DOHH2 (cell line): ENCODE measurements at regions not wholly inside any gene's neighbourhood (a gene's known extent, or its start where the extent isn't known, plus 50 kb on each side); places are given as distances from the start of the nearest gene placed in this dataset.

Experiments used
- H3F3A ChIP-seq: fragments of 200-600 bp; sonication (generic), shearing (Covaris generic); 2 replicates; pipeline ENCODE4 v1.6.0; 2016; ENCODE audit warnings: antibody characterized with exemption, mild to moderate bottlenecking; ENCODE audit not compliant: control insufficient read depth, insufficient read depth
- H3K27ac ChIP-seq: fragments of 200-600 bp; sonication (generic); 2 replicates; pipeline ENCODE4 v1.5.1; 2014; ENCODE audit warnings: low read depth, mild to moderate bottlenecking, low read length, moderate library complexity
- H3K27me3 ChIP-seq: fragments of 200-600 bp; sonication (generic); 2 replicates; pipeline ENCODE4 v1.6.1; 2014; ENCODE audit warnings: mild to moderate bottlenecking, low read length, mixed read lengths; ENCODE audit not compliant: control insufficient read depth
- H3K36me3 ChIP-seq: fragments of 200-600 bp; sonication (generic); 2 replicates; pipeline ENCODE4 v1.6.1; 2014; ENCODE audit warnings: mild to moderate bottlenecking, low read length, moderate library complexity, mixed read lengths; ENCODE audit not compliant: control insufficient read depth
- H3K4me1 ChIP-seq: fragments of 200-600 bp; sonication (generic); 2 replicates; pipeline ENCODE4 v1.6.1; 2014; ENCODE audit warnings: mild to moderate bottlenecking, low read length, mixed read lengths; ENCODE audit not compliant: control insufficient read depth
- H3K4me2 ChIP-seq: fragments of 200-600 bp; sonication (generic); 2 replicates; pipeline ENCODE4 v1.6.0; 2014; ENCODE audit warnings: mild to moderate bottlenecking, low read length, moderate library complexity
- H3K4me3 ChIP-seq: fragments of 200-600 bp; sonication (generic); 2 replicates; pipeline ENCODE4 v1.5.1; 2014; ENCODE audit warnings: mild to moderate bottlenecking, low read length, mixed read lengths
- H3K79me2 ChIP-seq: fragments of 200-600 bp; sonication (generic); 2 replicates; pipeline ENCODE4 v1.6.1; 2014; ENCODE audit warnings: mild to moderate bottlenecking, low read length, mixed read lengths; ENCODE audit not compliant: control insufficient read depth
- H3K9me2 ChIP-seq: fragments of 200-600 bp; sonication (generic); replicated peaks from 2 replicates; pipeline ENCODE4 v1.6.1; 2014; ENCODE audit warnings: mild to moderate bottlenecking, low read length, mixed read lengths; ENCODE audit not compliant: control insufficient read depth
- H3K9me3 ChIP-seq: fragments of 200-600 bp; sonication (generic); 2 replicates; pipeline ENCODE4 v1.6.1; 2014; ENCODE audit warnings: antibody characterized with exemption, low read length, mixed read lengths; ENCODE audit not compliant: control insufficient read depth, insufficient read depth
- H4K20me1 ChIP-seq: fragments of 200-600 bp; sonication (generic); 2 replicates; pipeline ENCODE4 v1.6.0; 2014; ENCODE audit warnings: low read depth, mild to moderate bottlenecking, antibody characterized with exemption, low read length, moderate library complexity; ENCODE audit not compliant: control insufficient read depth, insufficient read depth
- EZH2phosphoT487 ChIP-seq: fragments of 200-600 bp; sonication (generic); IDR thresholded peaks from 2 replicates; pipeline ENCODE4 v1.6.1; 2017; ENCODE audit warnings: borderline replicate concordance, mild to moderate bottlenecking, antibody characterized with exemption, low read length, moderate library complexity, mixed read lengths
- TF ChIP-seq, protein P1 (sequence below): fragments of 200-600 bp; sonication (generic); IDR thresholded peaks from one replicate; pipeline ENCODE4 v1.5.1; 2014; ENCODE audit warnings: antibody characterized with exemption, mild to moderate bottlenecking, low read depth, low read length; ENCODE audit not compliant: poor library complexity, severe bottlenecking

DNA sequence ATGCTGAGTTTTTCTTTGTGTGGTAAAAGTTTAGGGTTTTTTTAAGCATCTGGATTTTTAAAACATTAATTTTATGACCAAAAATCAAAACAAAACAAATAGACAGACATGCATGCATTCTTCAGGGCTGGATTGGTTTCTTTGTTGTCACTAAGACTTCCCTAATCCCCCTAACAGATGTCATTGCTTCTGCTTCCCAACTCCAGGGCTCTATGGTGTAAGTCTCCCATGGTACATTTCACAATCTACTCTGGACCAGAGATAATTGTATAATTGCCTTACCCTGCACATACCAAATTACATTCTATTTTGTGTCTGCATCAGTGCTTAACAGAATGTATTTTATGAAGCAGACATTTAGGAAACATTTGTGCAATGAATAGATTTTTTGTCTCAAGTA, 529.1 kb upstream of the SMIM31 start:
- H3K4me1 ChIP-seq: no peaks in the 10 kb centered on the region
- no peaks in the 10 kb centered on the region for H3K27me3 ChIP-seq
- H3K27ac ChIP-seq: no peak overlapping the region
- no peaks in the 10 kb centered on the region for H3F3A ChIP-seq
- no peak for TF ChIP-seq EZH2phosphoT487
- H4K20me1 ChIP-seq: no peaks in the 10 kb centered on the region
- H3K9me3 ChIP-seq: no peaks in the 10 kb centered on the region
- no peaks in the 10 kb centered on the region for H3K9me2 ChIP-seq
- H3K4me2 ChIP-seq: no peak overlapping the region
- no peak overlapping the region for H3K4me3 ChIP-seq
- no peaks in the 10 kb centered on the region for H3K79me2 ChIP-seq
- H3K36me3 ChIP-seq: no peaks in the 10 kb centered on the region

DNA sequence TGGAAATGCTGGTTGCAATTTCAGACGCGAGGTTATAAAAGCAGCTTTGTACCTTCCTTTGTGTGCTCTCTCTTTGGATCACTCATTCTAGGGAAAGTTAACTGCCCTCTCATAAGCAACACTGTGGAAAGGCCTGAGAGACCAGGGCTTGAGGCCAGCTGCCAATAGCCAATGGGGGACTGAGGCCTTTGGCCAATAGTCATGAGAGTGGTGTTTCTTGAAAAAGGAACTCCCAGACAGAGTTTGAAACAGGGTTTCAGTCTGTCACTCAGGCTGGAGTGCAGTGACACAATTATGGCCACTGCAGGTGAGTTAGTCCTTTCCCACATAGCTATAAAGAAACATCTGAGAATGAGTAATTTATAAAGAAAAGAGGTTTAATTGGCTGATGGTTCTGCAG, 524.7 kb upstream of the SMIM31 start:
- Histone ChIP-seq H3K79me2 (no peaks in the 10 kb centered on the region), H3F3A (no peaks in the 10 kb centered on the region), H3K27ac (no peak overlapping the region), H3K4me1 (no peaks in the 10 kb centered on the region), H3K9me2 (no peaks in the 10 kb centered on the region), H3K27me3 (no peaks in the 10 kb centered on the region), H4K20me1 (no peaks in the 10 kb centered on the region), H3K9me3 (no peaks in the 10 kb centered on the region), H3K4me3 (no peak overlapping the region), H3K36me3 (no peaks in the 10 kb centered on the region), H3K4me2 (no peak overlapping the region)
- no peak for TF ChIP-seq EZH2phosphoT487
- TF ChIP-seq, protein P1, sequence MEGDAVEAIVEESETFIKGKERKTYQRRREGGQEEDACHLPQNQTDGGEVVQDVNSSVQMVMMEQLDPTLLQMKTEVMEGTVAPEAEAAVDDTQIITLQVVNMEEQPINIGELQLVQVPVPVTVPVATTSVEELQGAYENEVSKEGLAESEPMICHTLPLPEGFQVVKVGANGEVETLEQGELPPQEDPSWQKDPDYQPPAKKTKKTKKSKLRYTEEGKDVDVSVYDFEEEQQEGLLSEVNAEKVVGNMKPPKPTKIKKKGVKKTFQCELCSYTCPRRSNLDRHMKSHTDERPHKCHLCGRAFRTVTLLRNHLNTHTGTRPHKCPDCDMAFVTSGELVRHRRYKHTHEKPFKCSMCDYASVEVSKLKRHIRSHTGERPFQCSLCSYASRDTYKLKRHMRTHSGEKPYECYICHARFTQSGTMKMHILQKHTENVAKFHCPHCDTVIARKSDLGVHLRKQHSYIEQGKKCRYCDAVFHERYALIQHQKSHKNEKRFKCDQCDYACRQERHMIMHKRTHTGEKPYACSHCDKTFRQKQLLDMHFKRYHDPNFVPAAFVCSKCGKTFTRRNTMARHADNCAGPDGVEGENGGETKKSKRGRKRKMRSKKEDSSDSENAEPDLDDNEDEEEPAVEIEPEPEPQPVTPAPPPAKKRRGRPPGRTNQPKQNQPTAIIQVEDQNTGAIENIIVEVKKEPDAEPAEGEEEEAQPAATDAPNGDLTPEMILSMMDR: no peak

DNA sequence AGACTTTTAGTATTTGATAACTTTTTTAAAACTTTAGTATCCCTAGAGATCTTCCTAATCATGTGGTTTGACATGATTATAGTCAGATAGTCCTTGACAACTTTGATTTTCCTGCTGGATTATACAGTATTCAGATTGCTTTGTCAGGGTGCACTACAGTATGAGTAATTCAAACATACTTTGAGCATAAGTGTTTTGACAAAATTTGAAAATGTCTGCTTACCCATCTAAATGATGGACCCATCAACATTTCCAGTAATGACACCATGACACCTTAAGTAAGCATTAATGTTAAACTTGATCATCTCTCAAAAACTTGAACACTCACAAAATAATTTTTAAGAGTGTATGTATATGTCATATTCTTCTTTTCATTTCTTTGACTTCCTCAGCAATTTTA, 514.5 kb upstream of the SMIM31 start:
- Histone ChIP-seq H3K27ac (no peak overlapping the region), H4K20me1 (no peaks in the 10 kb centered on the region), H3K9me2 (no peaks in the 10 kb centered on the region; the same call in 1 of the 2 replicates), H3K36me3 (no peaks in the 10 kb centered on the region), H3K4me1 (no peaks in the 10 kb centered on the region), H3K79me2 (no peaks in the 10 kb centered on the region), H3K4me3 (no peak overlapping the region), H3K27me3 (no peaks in the 10 kb centered on the region), H3F3A (no peaks in the 10 kb centered on the region), H3K4me2 (no peak overlapping the region), H3K9me3 (no peaks in the 10 kb centered on the region)
- no peak for TF ChIP-seq EZH2phosphoT487
- TF ChIP-seq, protein P1: no peak

DNA sequence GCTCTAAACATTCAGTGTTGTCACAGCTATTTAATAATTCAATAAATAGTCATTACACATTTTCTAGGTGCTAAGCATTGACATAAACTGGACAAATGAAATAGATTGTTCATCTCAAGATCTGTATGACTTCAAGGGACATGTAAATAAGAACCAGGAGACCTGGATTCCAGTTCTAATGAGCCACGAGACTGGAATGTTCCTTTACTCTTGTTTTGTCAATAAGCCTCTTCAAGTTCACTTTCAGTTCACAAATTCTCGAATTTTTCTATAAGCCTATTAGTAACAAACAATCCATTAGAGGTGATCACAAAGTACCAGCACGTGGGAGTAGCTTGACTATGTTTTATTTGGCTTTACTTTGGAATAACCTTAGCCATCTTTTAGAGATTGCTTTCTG, 514.0 kb upstream of the SMIM31 start:
- Histone ChIP-seq H3K4me1 (no peaks in the 10 kb centered on the region), H3F3A (no peaks in the 10 kb centered on the region), H3K9me2 (no peaks in the 10 kb centered on the region; the same call in 1 of the 2 replicates), H3K27me3 (no peaks in the 10 kb centered on the region), H3K9me3 (no peaks in the 10 kb centered on the region), H4K20me1 (no peaks in the 10 kb centered on the region), H3K79me2 (no peaks in the 10 kb centered on the region), H3K27ac (no peak overlapping the region), H3K36me3 (no peaks in the 10 kb centered on the region), H3K4me2 (no peak overlapping the region), H3K4me3 (no peak overlapping the region)
- TF ChIP-seq EZH2phosphoT487: no peak
- TF ChIP-seq, protein P1: no peak
